C1 segment of cervical spinal cord (tissue), 14 donors: ENCODE measurements at regions not wholly inside any gene's neighbourhood (a gene's known extent, or its start where the extent isn't known, plus 50 kb on each side); places are given as distances from the start of the nearest gene placed in this dataset.

Source experiments
- DNase-seq, 14 donors: peaks; one replicate each; lab custom pipeline; 2025; lab: John Stamatoyannopoulos, UW

DNA sequence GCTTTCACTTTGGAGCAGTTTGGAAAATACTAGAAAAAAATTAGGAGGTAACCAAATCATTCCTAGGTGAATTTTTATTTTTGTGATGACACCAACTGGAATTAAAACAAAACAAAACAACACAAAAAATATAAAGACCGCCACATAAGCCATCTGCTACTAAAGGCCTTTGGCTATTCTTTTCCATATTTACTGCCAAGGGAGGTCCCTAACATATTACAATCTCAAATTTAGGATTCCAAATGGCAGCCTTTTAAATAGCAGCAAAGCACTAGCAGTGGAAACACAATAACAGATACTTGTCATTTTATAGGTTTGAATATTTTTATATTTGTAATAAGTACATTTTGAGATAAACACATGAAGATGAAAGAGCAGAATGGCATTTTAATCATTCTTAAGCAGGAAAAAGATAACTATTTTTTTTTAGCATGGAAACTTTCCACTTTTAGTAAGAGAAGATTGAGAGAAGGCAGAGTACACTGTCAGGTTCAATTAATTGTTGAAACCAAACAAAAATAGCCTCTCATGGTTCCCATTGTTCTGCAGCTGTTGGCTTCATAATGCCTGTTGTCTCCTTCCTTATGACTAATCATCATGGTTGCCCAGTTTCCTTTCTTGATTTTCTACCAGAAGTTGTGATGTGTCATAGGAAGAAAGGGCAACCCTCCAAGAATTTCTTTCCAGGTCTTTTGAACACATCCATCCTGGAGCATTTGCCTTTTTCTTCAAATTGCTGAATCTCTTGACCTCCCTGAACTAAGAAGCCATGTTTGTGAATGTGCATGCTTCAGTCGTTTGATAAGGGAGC lies 219.0 kb upstream of the EMCN start:
- DNase-seq = peak in 1 of 14 donors; percentile 89

- no peak for DNase-seq
These were observed 211.0 kb upstream of the EMCN start for GRCh38 chr4:100728861-100729260.

DNA sequence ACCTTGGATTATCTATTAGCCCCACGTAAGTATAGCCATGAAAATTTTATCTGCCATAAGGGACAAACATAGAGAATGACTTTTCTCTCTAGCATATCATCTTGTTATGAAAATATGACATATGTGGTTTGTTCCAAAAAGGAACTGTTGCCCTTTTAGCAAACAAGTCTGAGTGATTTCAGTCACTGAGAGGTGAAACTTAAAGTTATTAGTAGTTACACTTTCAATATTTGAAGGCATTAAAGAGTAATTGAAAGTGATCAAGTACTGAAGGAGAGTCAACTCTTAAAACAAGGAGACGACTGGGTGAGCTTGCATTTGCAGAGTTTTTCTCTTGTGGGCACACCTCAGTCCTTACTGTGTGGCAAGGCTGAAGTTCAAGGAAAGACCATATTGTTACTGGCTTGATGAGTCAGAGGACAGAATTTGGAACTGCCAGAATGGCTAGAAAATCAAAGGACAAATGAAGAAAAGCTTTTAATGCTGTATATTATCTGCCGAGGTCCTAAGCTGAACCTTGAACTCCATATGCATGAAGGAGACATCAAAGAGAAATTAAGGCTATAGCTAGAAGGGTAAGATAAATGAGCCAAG lies 205.1 kb upstream of the EMCN start:
- no peak for DNase-seq

- no peak for DNase-seq
These were observed 204.3 kb upstream of the EMCN start for GRCh38 chr4:100722133-100722532.

- DNase-seq = no peak
These were observed 203.7 kb upstream of the EMCN start for GRCh38 chr4:100721490-100721889.

DNA sequence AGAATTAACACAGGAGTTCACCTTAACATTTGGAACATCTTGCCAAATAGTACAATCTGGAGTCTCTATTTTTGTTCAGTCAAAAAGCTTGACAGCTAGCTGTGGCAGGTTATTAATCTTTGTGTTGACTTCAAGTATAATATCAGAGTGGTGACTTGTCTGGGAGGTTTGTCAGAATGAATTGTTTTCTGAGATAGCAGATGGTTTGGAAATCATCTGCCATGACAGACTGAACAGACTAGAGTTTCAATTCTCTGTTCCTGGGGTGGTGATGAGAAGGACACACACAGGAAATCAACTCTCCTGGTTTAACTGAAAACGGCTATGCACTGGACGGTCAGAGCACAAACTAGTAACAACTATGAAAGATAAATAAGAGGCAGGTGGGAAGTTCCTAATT lies 203.3 kb upstream of the EMCN start:
- DNase-seq = peak in 1 of 14 donors; percentile 87

DNA sequence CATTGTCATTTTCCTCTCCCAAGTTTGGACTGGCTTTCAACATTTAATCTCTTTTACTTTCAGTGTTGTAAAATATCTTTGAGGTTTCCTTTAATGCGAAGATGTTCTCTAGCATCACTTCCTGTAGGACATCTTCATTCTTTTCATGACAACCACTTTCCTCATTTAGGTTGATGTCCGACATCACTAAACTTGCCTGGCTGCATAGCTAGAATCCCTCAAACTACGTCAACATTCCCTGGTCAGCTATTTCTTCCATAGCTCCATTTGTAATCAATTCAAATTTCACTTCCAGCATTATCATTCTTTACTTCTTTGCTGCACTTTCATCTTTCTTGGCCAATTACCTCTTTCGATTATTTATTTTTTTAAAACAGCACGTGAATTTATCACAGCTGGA lies 198.6 kb upstream of the EMCN start:
- no peak for DNase-seq

DNA sequence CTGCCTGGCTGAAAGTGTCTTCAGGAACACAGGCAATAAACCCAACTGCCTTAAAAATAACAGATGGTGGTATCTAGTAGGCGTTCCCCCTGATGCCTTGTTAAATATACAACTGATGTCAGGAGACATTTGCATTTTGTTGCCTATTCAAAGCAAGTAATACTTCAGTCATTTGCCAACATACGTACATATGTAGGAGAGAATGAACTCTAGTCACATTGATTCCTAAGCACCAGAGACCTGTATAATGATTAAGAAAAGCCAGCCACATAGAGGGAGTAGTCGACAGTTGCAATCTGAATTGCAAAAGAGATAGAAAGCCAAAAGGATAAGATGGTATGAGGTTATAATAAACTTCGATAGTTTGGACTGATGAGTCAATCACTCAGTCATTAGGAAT lies 191.0 kb upstream of the EMCN start:
- DNase-seq = no peak

DNA sequence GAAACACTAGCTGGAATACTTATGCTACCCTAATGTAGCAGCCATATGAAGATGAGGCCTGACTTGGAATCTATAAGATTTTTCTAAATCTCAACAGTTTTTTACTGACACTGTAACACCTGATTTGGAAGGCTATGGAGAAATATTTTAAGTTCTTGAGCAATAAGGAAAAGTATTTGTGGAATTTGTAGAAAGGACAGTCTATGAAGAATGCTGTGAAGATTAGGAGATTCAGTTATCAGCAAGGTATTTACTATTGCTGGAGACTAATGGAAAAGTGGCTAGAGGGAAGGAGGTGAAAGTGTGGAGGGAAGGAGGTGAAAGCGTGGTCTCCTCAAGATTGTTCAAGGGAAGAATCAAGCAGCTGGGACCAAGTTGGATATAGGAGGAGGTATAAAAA lies 190.0 kb upstream of the EMCN start:
- DNase-seq = no peak

DNA sequence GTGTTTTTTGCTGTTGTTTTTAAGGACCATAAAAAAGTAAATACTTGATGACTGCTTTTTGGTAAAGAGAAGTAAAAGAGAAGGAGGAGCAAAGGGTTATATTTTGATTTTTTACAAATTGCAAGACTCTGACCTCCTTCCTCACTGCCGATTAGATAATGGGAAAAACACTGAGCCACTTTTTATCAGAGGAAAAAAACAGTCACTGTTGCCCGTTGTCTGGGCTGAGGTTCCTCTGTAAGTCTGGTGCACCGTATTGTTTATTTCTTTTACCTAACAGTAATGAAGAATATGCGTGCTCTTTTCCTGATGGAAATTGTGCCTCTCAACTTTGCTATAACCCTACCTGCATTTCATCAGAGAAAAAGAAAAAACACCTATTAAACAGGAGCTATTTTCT lies 178.7 kb upstream of the EMCN start:
- no peak for DNase-seq

- no peak for DNase-seq
These were observed 178.0 kb upstream of the EMCN start for GRCh38 chr4:100695871-100696270.

DNA sequence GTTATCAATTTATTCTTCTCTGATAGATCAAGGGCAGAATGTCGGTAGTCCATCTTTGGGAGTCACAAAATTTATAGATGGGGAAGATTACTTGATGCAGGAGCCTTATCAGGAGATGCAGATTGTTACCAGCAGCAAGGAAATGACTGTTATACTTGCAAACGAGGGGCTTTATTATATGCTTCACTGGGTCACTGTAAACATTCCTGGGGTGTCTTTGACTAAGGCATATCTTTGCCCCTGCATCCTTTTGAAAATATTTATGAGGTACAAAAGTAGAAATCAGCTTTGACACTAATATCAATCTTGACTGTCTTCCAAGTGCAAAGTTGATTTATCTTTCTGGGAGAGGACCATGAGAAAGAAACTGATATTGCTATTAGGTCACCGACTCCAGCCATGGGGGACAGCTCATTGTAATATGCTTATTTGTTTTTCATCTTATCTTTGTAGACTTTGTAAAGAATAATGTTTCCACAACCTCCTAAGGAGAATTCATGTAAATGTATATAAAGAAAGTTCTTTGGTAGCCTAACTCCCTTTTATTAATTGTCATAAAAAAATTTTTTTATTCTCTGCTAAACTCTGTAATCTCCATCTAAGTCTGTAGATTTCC lies 177.3 kb upstream of the EMCN start:
- DNase-seq = no peak

- DNase-seq = no peak
These were observed 176.6 kb upstream of the EMCN start for GRCh38 chr4:100694467-100694866.

DNA sequence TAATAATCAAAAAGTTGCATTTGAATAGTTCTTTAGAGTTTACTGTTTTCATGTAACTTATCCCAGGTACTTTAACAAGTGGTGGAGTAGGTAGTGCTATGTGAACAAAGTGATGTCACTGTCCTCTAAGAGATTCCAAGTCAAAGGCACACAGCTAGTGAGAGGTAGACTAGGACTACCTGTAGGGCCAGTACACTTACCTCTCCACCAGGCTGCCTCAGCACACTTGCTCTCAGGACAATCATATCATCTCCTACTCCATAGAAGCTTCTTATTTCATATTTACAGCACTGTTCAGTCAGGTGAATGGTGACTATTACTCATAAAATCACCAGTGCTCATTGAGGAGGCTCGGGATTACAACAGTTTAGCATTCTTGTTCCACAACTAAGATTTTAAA lies 173.0 kb upstream of the EMCN start:
- no peak for DNase-seq

DNA sequence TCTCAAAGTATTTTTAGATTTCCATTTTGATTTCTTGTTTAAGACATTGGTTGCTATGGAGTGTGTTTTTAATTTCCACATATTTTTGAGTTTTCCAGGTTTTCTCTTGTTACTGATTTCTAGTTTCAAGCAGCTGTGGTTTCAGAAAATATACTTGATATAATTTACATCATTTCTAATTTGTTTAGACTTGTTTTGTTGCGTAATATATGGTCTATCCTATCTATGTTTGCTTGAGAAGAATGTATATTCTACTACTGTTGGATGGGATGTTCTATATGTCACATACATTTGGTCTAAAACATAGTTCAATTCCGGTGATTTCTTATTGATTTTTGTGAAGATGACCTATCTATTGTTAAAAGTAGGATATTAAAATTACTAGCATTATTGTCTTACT lies 170.5 kb upstream of the EMCN start:
- DNase-seq = no peak

DNA sequence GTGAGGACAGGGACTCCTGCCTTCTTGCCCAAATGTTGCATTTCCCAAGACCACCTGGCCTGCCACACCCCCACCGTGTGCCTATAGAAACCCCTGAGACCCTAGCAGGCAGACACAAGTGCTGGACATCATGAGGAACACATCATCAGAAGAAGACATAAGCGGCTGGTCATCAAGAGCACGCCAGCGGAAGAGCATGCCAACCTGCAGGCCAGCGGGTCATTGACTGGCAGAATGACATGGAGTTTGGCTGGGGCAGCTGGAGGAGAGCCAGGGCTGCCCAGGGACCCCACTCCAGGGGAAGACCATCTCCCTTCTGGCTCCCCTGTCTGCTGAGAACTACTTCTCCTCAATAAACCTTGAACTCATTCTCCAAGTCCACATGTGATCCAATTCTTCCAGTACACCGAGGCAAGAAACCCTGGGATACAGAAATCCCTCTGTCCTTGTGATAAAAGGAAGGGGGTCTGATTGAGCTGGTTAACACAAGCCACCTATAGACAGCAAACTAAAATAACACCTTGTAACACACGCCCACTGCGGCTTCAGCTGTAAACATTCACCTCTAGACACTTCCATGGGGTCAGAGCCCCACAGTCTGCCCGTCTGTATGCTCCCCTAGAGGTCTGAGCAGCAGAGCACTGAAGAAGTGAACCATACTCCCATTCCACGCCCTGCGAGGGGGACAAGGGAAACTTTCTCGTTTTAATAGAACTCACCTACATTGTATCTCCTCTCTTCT lies 164.8 kb upstream of the EMCN start:
- DNase-seq = no peak

- DNase-seq = no peak
These were observed 163.5 kb upstream of the EMCN start for GRCh38 chr4:100681289-100681688.

GRCh38 chr4:100679926-100680325 lies 162.1 kb upstream of the EMCN start:
- DNase-seq = no peak

DNA sequence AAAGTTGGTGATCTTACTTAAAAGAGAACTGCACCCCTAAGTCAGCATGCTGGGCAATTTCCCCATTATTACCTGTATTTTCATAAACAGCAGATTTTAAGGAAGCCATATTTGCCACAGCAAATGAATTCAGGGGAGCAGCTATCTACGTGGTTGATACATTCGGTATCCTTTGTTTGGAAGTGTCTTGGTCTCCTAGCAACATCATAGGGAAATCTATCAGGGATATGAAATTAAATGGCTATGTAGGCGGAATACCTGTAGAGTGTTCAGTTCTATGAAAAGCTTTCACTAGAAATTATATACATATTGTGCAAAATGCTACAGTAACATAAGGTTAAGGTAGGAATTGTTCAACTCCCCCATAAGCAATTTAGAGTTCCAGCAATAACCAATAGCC lies 157.2 kb upstream of the EMCN start:
- DNase-seq = no peak

GRCh38 chr4:100657187-100657586 lies 139.4 kb upstream of the EMCN start:
- no peak for DNase-seq

GRCh38 chr4:100651499-100652175 lies 133.8 kb upstream of the EMCN start:
- DNase-seq = no peak

GRCh38 chr4:100649417-100649816 lies 131.6 kb upstream of the EMCN start:
- DNase-seq = no peak
